HCT116 (cell line): ENCODE measurements at regions not wholly inside any gene's neighbourhood (a gene's known extent, or its start where the extent isn't known, plus 50 kb on each side); places are given as distances from the start of the nearest gene placed in this dataset.

ENCODE experiments used
- EGR1 ChIP-seq: IDR thresholded peaks from 2 replicates; pipeline ENCODE4 v1.6.1; 2012; ENCODE audit warnings: low read depth
- EZH2 ChIP-seq: fragments of 200-600 bp; sonication (generic); IDR thresholded peaks from 2 replicates; pipeline ENCODE4 v1.6.1; 2017; ENCODE audit warnings: antibody characterized with exemption, mixed run types
- FOSL1 ChIP-seq: IDR thresholded peaks from 2 replicates; pipeline ENCODE4 v1.6.1; 2012; ENCODE audit warnings: low read depth
- POLR2AphosphoS5 ChIP-seq: IDR thresholded peaks from 2 replicates; pipeline ENCODE4 v1.6.1; 2011; ENCODE audit warnings: mild to moderate bottlenecking, low read depth, low read length, moderate library complexity
- SP1 ChIP-seq: IDR thresholded peaks from 2 replicates; pipeline ENCODE4 v1.6.1; 2012; ENCODE audit warnings: low read depth
- ZNF274 ChIP-seq: fragments of 200-500 bp; sonication (Bioruptor generic); IDR thresholded peaks from 2 replicates; pipeline ENCODE4 v1.6.1; 2014; ENCODE audit warnings: mild to moderate bottlenecking, low read depth, low read length, inconsistent platforms
- TF ChIP-seq, protein P1 (sequence below), 3 experiments: fragments of 200-600 bp in 1 of 3; sonication (generic) in 1 of 3; IDR thresholded peaks in 2 of 3; conservative IDR thresholded peaks in 1 of 3; 2 replicates each; pipeline ENCODE4 v1.5.1; 2012 to 2017; ENCODE audit warnings: low read depth in 2 of 3, low read length in 2 of 3, antibody characterized with exemption in 1 of 3, borderline replicate concordance in 1 of 3, control low read depth in 1 of 3, mild to moderate bottlenecking in 1 of 3, mixed read lengths in 1 of 3, mixed run types in 1 of 3, moderate library complexity in 1 of 3; ENCODE audit not compliant: insufficient read depth in 1 of 3
- TF ChIP-seq, protein P2 (sequence below): IDR thresholded peaks from 2 replicates; pipeline ENCODE4 v1.6.1; 2012
- TF ChIP-seq, protein P3 (sequence below): IDR thresholded peaks from 2 replicates; pipeline ENCODE4 v1.6.1; 2012; ENCODE audit warnings: low read depth

DNA sequence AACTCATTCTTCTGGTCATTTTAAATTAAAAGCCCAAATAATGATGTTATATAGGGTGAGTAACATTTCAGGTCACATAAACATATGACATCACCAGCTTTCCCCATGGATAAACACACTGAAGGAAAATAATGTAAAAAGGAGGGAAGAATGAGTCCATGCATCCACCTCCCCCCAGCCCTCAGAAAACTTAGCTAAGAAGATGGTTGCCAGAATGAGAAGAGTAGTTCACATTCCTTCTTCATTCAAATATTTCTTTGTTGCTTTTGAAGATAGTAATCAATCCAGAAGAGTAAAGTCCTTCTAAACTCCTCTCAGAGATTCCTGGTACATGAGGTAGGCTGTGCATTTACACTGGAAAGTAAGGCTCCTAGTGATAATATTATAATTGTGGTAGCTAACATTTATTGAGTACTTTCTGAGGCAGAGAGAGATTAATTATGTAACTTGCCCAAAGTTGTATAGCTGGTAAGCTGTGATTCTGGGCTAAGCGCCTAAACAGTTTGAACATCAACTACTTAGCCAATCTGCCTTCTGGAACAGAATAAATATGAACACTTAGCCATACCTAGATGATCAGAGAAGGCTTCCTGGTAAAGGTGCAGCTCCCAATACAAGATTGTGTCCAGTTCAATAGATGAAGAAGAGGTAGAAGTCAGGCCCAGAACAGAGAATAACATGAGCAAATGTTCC, 256.7 kb upstream of the FN1 start:
- TF ChIP-seq EZH2 (no peak), EGR1 (no peak), FOSL1 (no peak), ZNF274 (no peak), SP1 (no peak), POLR2AphosphoS5 (no peak)
- TF ChIP-seq, protein P1, sequence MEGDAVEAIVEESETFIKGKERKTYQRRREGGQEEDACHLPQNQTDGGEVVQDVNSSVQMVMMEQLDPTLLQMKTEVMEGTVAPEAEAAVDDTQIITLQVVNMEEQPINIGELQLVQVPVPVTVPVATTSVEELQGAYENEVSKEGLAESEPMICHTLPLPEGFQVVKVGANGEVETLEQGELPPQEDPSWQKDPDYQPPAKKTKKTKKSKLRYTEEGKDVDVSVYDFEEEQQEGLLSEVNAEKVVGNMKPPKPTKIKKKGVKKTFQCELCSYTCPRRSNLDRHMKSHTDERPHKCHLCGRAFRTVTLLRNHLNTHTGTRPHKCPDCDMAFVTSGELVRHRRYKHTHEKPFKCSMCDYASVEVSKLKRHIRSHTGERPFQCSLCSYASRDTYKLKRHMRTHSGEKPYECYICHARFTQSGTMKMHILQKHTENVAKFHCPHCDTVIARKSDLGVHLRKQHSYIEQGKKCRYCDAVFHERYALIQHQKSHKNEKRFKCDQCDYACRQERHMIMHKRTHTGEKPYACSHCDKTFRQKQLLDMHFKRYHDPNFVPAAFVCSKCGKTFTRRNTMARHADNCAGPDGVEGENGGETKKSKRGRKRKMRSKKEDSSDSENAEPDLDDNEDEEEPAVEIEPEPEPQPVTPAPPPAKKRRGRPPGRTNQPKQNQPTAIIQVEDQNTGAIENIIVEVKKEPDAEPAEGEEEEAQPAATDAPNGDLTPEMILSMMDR (IDR thresholded peaks at IDR 0.05 in 2 of 3, conservative IDR thresholded peaks at IDR 0.05 in 1 of 3; ENCODE audit: borderline replicate concordance in 1 of 3, insufficient read depth in 1 of 3, low read depth in 2 of 3, low read length in 2 of 3): no peak
- TF ChIP-seq, protein P2, sequence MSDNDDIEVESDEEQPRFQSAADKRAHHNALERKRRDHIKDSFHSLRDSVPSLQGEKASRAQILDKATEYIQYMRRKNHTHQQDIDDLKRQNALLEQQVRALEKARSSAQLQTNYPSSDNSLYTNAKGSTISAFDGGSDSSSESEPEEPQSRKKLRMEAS: no peak
- TF ChIP-seq, protein P3, sequence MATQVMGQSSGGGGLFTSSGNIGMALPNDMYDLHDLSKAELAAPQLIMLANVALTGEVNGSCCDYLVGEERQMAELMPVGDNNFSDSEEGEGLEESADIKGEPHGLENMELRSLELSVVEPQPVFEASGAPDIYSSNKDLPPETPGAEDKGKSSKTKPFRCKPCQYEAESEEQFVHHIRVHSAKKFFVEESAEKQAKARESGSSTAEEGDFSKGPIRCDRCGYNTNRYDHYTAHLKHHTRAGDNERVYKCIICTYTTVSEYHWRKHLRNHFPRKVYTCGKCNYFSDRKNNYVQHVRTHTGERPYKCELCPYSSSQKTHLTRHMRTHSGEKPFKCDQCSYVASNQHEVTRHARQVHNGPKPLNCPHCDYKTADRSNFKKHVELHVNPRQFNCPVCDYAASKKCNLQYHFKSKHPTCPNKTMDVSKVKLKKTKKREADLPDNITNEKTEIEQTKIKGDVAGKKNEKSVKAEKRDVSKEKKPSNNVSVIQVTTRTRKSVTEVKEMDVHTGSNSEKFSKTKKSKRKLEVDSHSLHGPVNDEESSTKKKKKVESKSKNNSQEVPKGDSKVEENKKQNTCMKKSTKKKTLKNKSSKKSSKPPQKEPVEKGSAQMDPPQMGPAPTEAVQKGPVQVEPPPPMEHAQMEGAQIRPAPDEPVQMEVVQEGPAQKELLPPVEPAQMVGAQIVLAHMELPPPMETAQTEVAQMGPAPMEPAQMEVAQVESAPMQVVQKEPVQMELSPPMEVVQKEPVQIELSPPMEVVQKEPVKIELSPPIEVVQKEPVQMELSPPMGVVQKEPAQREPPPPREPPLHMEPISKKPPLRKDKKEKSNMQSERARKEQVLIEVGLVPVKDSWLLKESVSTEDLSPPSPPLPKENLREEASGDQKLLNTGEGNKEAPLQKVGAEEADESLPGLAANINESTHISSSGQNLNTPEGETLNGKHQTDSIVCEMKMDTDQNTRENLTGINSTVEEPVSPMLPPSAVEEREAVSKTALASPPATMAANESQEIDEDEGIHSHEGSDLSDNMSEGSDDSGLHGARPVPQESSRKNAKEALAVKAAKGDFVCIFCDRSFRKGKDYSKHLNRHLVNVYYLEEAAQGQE: no peak
